HG03432 (cell line): ENCODE measurements at regions not wholly inside any gene's neighbourhood (a gene's known extent, or its start where the extent isn't known, plus 50 kb on each side); places are given as distances from the start of the nearest gene placed in this dataset.
"Not testable (repeated sequence)": the region's sequence is repeated elsewhere in the genome, so short reads cannot be mapped to it uniquely, and the experiment has no call there.

ENCODE experiments used
- ATAC-seq: cut with Tn5 transposase; IDR thresholded peaks from one replicate; pipeline ENCODE4 v1.9.1; 2021; ENCODE audit warnings: mild to moderate bottlenecking, moderate library complexity; ENCODE audit not compliant: unreplicated experiment

DNA sequence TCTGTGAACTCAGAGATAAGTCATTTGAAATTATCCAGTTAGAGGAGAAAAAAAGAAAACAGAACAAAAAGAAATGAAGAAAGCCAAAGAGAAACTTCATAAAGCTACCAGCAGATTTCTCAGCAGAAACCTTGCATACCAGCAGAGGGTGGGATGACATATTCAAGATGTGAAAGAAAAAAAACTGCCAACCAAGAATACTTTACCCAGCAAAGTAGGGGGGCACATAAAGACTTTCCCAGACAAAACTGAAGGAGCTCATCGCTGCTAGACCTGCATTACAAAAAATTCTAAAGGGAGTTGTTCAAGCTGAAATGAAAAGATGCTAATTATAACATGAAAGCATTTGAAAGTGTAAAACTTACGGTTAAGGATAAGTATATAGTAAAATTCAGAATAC lies 246.3 kb downstream of the FNDC1 start:
- no peak for ATAC-seq

DNA sequence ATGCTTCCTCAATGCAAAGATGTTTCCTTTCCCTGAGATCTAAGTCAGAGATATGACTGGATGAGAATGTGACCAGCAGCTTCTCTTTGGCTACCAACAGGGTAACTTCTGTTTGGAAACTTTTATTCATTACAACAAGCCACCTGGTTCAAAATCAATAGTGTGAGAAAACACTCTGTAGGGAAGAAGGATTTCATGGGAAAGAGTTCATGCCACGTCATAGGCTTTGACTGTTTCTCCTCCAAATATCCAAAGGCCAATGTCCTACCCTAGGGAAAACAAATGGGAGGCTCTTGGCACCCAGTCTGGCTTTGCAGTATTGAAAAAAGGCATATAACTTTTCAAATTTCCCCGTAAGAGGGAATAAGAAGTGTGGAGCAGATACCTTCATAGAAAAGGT lies 245.5 kb downstream of the FNDC1 start:
- ATAC-seq, result no peak

DNA sequence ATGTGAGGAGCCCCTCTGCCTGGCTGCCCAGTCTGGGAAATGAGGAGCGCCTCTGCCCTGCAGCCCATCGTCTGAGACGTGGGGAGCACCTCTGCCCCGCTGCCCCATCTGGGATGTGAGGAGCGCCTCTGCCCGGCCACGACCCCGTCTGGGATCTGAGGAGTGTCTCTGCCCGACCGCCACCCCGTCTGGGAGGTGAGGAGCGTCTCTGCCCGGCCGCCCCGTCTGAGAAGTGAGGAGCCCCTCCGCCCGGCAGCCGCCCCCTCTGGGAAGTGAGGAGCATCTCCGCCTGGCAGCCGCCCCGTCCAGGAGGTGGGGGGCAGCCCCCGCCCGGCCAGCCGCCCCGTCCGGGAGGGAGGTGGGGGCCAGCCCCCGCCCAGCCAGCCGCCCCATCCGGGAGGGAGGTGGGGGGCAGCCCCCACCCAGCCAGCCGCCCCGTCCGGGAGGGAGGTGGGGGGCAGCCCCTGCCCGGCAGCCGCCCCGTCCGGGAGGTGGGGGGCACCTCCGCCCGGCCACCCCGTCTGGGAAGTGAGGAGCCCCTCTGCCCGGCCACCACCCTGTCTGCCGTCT lies 238.1 kb downstream of the FNDC1 start:
- ATAC-seq, result not testable (repeated sequence)

GRCh38 chr6:159404296-159404695 lies 235.1 kb downstream of the FNDC1 start:
- ATAC-seq, result no peak

DNA sequence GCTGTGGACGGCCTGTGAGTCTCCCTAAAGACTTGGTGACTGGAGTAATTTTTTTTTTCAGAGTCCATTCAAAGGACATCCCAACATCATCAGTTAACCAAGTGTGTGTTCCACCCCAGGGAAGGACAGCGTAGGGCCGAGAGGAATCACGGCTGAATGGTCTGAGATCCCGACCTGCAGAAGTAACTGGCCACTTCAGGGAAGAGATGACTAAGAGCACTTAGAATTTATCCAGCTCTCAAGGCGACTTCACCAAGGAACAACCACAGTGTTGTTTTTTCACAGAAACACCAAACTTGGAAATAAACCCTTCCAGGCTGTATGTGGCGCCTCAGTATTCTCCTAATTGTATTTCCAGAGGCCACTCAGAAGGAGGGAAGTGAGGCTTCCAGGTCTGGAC lies 231.6 kb downstream of the FNDC1 start:
- no peak for ATAC-seq

DNA sequence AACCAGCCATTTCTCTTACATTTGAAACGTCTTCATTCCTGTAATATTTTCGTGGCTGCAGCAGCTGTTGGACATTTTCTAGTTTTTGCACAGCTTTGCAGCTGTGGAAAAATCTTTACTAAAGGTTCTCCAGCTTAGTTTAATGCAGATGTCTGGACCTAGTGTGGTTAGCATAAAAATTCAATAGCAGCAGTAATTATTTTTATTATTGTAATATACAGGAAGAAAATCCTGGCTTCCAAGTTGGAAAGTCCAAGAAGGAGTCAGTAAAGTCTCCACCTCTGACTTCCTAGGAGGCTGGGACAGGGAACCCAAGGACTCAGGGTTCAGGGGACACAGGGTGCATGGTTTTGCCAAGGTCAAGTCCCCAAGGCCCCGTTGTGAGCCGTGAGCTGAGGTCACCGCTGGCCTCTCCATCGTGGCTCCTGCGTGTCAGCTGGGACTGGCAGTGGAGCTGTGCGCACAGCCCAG lies 230.6 kb downstream of the FNDC1 start:
- ATAC-seq, result no peak

- ATAC-seq, result no peak
These were observed 229.4 kb downstream of the FNDC1 start for GRCh38 chr6:159398633-159399032.

DNA sequence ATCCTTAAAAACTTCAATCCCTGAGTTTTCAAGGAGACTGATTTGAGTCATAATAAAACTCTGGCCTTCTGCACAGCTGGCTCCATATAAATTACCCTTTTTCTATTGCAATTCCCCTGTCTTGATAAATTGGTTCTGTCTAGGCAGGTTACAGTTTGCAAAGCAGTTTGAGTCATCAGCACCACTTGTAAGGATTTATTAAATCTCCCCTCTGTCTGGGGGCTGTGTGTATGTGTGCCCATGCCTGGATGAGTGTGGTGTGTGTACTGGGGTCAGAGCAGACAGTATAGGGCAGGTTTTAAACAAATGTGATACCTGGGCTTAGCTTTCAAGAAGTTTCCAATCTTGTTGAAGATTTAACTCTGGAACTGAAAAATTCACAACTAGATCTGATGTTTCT lies 228.6 kb downstream of the FNDC1 start:
- no peak for ATAC-seq

DNA sequence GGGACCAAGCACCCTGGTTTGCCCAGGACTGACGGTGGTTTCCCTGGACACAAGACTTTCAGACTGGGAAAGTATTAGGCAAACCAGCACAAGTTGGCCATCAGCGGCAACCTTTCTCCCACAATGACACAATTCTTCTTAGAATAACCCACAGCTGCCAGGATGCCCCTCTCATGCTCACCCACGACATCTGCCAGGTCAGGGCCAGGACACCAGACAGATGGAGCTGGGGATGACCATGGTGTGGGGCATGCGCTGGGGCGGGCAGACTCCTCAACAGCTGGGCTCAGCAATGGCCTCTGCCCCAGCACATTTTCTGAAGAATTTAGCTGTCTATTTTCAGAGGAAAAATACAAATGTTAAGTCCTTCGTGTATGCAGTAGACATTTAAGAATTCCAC lies 226.4 kb downstream of the FNDC1 start:
- no peak for ATAC-seq

DNA sequence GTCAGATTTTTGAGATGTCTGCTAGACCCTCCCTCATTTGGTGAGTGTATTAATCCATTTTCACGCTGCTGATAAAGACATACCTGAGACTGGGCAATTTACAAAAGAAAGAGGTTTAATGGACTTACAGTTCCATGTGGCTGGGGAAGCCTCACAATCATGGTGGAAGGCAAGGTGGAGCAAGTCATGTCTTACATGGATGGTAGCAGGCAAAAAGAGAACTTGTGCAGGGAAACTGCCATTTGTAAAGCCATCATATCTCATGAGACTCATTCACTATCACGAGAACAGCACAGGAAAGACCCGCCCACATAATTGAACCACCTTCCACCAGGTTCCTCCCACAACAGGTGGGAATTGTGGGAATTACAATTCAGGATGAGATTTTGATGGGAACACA lies 223.5 kb downstream of the FNDC1 start:
- not testable (repeated sequence) for ATAC-seq

DNA sequence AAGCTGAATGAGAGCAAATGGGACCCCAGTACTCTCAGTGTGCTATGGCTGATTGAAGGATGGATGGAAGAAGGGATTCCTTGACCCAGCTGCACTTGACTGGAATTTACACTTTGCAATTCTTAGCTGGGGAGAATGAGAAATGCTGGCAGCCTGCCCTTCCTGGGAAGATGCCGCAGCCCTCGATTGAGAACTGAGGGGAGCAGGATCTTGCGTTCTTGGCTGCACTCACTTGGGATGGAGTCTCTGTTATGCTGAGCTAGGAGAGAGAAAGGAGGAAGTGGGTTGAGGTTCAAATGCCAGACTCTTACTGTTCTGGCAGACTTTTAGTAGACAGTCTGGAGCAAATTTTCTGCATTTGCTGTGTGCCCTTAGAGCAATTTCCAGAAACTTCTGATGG lies 221.2 kb downstream of the FNDC1 start:
- no peak for ATAC-seq

DNA sequence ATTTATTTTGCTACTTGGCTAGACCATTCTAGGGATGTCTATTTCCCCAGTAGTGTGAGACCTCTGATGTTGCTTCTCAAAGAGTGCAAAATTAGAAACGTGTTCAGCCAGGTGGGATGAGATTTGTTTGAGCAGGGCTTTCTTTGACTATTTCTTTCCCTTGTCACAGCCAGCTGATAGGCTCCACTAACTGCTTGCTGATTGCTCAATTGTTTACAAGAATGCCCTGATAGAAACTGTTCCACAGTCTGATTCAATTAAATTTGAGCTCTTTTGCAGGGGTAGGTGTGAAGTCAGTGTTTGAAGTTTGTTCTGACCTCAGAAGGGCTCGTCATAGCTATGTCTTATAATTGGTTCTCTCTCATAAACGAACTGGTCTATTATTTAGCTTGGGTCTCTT lies 220.5 kb downstream of the FNDC1 start:
- ATAC-seq, result no peak

DNA sequence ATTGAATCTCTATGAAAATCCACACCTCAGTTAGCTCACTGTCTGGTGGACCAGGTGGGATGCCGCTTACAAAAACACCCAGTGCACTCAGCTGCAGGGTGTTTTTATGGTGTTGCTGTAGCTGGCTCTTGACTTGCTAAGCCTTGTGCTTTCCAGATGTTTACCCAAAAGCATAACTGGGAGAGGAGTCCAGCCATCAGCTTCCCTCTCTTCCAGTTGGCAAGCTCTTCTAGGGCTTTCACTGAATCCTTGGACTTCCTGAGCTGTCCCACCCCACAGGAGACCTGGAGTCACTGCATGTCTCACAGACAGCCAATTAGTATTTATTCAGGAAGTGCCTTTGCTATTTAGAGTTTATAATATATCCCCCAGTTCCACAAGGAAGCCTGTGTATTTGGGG lies 210.9 kb downstream of the FNDC1 start:
- ATAC-seq, result no peak

- no peak for ATAC-seq
These were observed 209.5 kb downstream of the FNDC1 start for GRCh38 chr6:159378411-159379328.

DNA sequence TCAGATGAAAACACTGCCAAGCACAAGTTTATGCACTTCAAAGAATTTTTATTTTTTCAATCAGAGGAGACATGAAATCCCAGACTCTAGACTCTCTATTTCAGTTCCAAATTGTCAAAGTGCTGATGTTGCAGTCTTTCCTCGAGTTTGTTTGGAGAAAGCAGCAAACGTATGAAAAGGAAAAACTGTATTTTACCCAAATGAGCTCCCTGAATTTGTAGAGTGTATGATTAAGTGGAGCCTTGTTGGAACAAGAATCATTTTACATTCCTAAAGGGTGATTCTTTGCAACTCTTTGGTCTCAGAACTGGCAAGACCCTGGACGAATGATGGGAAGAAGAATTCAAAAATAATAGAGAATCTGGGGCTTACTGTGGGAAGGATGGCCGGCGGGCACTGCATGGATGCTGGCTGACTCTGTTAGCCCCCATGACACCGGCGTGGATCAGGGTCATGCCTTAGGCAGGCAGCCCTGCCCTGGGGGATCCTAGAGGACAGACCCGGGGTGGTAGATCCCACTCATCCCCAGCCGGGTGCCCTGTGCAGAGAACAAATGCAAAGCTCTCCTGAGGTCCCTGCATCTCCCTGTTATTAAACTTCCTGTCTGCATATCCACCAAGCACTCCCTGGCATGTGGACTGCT lies 207.4 kb downstream of the FNDC1 start:
- no peak for ATAC-seq

GRCh38 chr6:159375014-159375413 lies 205.8 kb downstream of the FNDC1 start:
- ATAC-seq, result no peak

DNA sequence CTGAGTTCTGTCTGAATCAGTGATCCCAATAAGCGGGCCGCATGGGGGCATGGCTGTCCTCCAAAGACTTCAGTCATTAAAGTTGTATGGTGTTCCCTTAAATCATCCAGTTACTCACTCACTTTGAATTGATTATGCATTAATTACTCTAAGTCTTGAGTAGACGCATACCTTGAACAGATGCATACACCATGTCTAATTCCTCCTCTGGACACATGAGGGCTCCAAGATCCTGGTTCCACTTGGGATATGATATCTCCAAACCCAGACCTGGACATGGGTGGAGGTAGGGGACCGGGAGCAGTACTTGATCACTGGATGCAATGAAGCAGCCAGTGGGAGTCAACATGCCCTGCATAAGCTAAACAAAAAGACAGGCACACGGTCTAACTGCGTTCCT lies 204.5 kb downstream of the FNDC1 start:
- no peak for ATAC-seq

DNA sequence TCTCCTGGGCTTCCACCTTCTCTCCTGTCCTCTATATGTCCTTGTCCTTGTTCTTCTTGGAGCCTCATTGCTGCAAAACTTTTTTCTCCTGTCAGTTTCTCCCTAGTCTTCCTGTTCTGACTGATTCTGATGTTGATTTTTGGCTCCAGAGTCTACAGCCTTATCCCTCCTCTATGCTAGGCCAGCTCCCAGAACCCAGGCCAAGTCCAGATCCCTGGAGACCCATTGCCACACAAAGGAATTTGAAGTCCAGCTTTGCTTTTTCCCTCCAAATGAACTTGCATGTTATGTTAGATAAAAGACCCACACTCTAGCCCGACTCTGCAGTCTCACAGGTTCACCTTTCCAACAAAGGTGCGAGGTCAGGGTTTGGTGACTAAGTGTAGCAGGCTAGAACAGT lies 203.1 kb downstream of the FNDC1 start:
- no peak for ATAC-seq

- ATAC-seq, result no peak
These were observed 191.1 kb downstream of the FNDC1 start for GRCh38 chr6:159360306-159360705.

- no peak for ATAC-seq
These were observed 190.5 kb downstream of the FNDC1 start for GRCh38 chr6:159359581-159360297.

DNA sequence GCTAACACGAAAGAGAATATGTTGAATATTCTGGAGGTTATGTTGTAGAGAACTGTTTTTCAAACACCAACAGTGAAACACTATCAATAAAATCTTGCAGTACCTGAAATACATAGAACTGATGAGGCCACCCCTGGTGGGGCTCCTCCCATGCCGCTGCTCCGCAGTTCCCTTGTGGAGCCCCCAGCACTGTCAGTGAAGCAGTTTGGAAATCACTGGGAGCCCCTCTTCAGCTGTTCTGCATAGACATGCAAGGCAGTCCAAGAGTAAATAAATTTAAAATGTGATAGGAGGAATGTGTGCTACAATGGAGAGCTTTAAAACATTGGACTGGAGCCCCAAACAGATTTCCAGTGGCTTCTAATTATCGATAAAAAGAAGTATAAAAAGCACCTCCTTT lies 189.4 kb downstream of the FNDC1 start:
- no peak for ATAC-seq
